Keratinocyte (primary cell): ENCODE measurements at regions not wholly inside any gene's neighbourhood (a gene's known extent, or its start where the extent isn't known, plus 50 kb on each side); places are given as distances from the start of the nearest gene placed in this dataset.

Source experiments
- DNase-seq: peaks from one replicate; pipeline ENCODE4 v3.0.0-alpha.2; 2011; ENCODE audit warnings: low read depth, missing footprints, low spot score
- FAIRE-seq: peaks from 2 replicates; lab custom pipeline; 2011; peaks lifted over from hg19 to GRCh38; lab: Jason Lieb, UNC
- H2AFZ ChIP-seq: 2 replicates; pipeline ENCODE4 v1.6.0; 2012; ENCODE audit warnings: low read length, control low read depth, inconsistent platforms; ENCODE audit not compliant: control insufficient read depth
- H3K27ac ChIP-seq: 2 replicates; pipeline ENCODE4 v1.5.1; 2011; ENCODE audit warnings: low read length; ENCODE audit not compliant: control insufficient read depth, insufficient read depth
- H3K27me3 ChIP-seq: 3 replicates; pipeline ENCODE4 v1.6.0; 2011; ENCODE audit warnings: low read length; ENCODE audit not compliant: control insufficient read depth, insufficient read depth; ENCODE audit errors: extremely low read depth
- H3K36me3 ChIP-seq, 2 experiments: 2 replicates in 1 of 2; 3 replicates in 1 of 2; pipeline ENCODE4 v1.5.1; 2011; ENCODE audit warnings: low read length in 2 of 2, mild to moderate bottlenecking in 1 of 2; ENCODE audit not compliant: control insufficient read depth in 2 of 2, insufficient read depth in 2 of 2; ENCODE audit errors: extremely low read depth in 1 of 2
- H3K4me1 ChIP-seq: 3 replicates; pipeline ENCODE4 v1.5.1; 2011; ENCODE audit warnings: low read length; ENCODE audit not compliant: control insufficient read depth, insufficient read depth; ENCODE audit errors: extremely low read depth
- H3K4me2 ChIP-seq: 3 replicates; pipeline ENCODE4 v1.6.0; 2011; ENCODE audit warnings: low read depth, low read length; ENCODE audit not compliant: control insufficient read depth, insufficient read depth; ENCODE audit errors: extremely low read depth
- H3K4me3 ChIP-seq, 3 experiments: fragments of 200-600 bp in 1 of 3; sonication (generic) in 1 of 3; 2 replicates in 2 of 3; 3 replicates in 1 of 3; pipeline ENCODE4 v1.5.1; 2011 to 2016; ENCODE audit warnings: low read length in 3 of 3, mild to moderate bottlenecking in 3 of 3, control low read depth in 2 of 3, inconsistent platforms in 1 of 3, low read depth in 1 of 3, mixed read lengths in 1 of 3, mixed run types in 1 of 3, moderate library complexity in 1 of 3; ENCODE audit not compliant: control insufficient read depth in 2 of 3, insufficient read depth in 2 of 3; ENCODE audit errors: extremely low read depth in 1 of 3
- H3K79me2 ChIP-seq: 2 replicates; pipeline ENCODE4 v1.6.0; 2012; ENCODE audit warnings: low read length; ENCODE audit not compliant: control insufficient read depth, insufficient read depth
- H3K9ac ChIP-seq: 3 replicates; pipeline ENCODE4 v1.6.0; 2011; ENCODE audit warnings: low read length; ENCODE audit not compliant: control insufficient read depth, insufficient read depth; ENCODE audit errors: extremely low read depth
- H3K9me1 ChIP-seq: 3 replicates; pipeline ENCODE4 v1.6.0; 2011; ENCODE audit warnings: low read length; ENCODE audit not compliant: control insufficient read depth, insufficient read depth; ENCODE audit errors: extremely low read depth
- H3K9me3 ChIP-seq: 2 replicates; pipeline ENCODE4 v1.5.1; 2012; ENCODE audit warnings: low read depth, low read length; ENCODE audit not compliant: control insufficient read depth
- H4K20me1 ChIP-seq: 3 replicates; pipeline ENCODE4 v1.6.0; 2011; ENCODE audit warnings: low read length; ENCODE audit not compliant: control insufficient read depth, insufficient read depth; ENCODE audit errors: extremely low read depth
- CTCF ChIP-seq, 3 experiments: IDR thresholded peaks in 1 of 3; conservative IDR thresholded peaks in 1 of 3; optimal IDR thresholded peaks in 1 of 3; 2 replicates in 2 of 3; 3 replicates in 1 of 3; pipeline versions ENCODE3 to v1.5.1; 2011; ENCODE audit warnings: low read length in 3 of 3, mild to moderate bottlenecking in 3 of 3, moderate library complexity in 2 of 3, control low read depth in 1 of 3, inconsistent platforms in 1 of 3; ENCODE audit not compliant: insufficient read depth in 2 of 3; ENCODE audit errors: extremely low read depth in 1 of 3
- EZH2 ChIP-seq: IDR thresholded peaks from one replicate; pipeline ENCODE4 v1.6.1; 2012; ENCODE audit warnings: inconsistent platforms, mild to moderate bottlenecking, low read length, moderate library complexity
- dilution Hi-C: fragments of 300-500 bp; cut with MboI; formaldehyde crosslinking; loops from one replicate; pipeline ENCODE4 v1.7.0; 2020; ENCODE audit warnings: low sequenced_read_pairs; ENCODE audit not compliant: extremely low pct_ligation_motif_present

GRCh38 chr13:65090186-65090585, 2139.9 kb downstream of the PCDH9 start:
- FAIRE-seq: no peak
- dilution Hi-C loops: no loop called here

DNA sequence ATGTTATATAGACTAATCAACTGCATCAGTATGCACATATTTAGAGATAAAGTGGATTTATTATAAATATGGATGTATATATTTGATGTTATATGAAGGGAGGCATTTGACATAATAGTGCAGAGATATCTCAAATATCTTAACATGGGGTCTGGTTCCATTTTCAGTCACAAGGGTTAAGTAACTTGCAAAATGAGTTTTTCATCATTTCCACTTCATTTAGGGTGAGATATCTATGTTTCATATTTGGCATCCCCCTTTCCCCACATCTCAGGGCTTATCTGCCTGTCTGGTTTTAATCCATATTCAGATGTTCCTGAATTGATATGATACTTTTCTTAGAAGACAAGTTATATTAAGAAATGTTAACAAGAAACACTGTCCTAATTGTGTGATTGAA, 2141.2 kb downstream of the PCDH9 start:
- Histone ChIP-seq H3K9me3 (no peaks in the 10 kb centered on the region), H3K4me1 (no peaks in the 10 kb centered on the region), H3K9me1 (no peaks in the 10 kb centered on the region), H3K4me3 (no peak overlapping the region), H2AFZ (no peak overlapping the region), H3K27me3 (no peaks in the 10 kb centered on the region), H3K79me2 (no peaks in the 10 kb centered on the region), H3K9ac (no peak overlapping the region), H3K36me3 (no peaks in the 10 kb centered on the region), H3K4me2 (no peak overlapping the region), H4K20me1 (no peaks in the 10 kb centered on the region), H3K27ac (no peak overlapping the region)
- DNase-seq (no peak), FAIRE-seq (no peak)
- TF ChIP-seq CTCF (optimal IDR thresholded peaks at IDR 0.05 in 1 of 3, IDR thresholded peaks at IDR 0.05 in 1 of 3, conservative IDR thresholded peaks at IDR 0.05 in 1 of 3; ENCODE audit: extremely low read depth in 1 of 3, insufficient read depth in 2 of 3, low read length in 3 of 3) (no peak), EZH2 (no peak)
- dilution Hi-C loops: no loop called here

More at GRCh38 chr13:65090186-65090585, 2139.9 kb downstream of the PCDH9 start:
- Histone ChIP-seq H3K27ac (no peak overlapping the region), H3K4me2 (no peak overlapping the region), H3K36me3 (no peaks in the 10 kb centered on the region), H3K4me3 (no peak overlapping the region), H3K9me1 (no peaks in the 10 kb centered on the region), H3K9me3 (no peaks in the 10 kb centered on the region), H3K79me2 (no peaks in the 10 kb centered on the region), H3K9ac (no peak overlapping the region), H3K27me3 (no peaks in the 10 kb centered on the region), H3K4me1 (no peaks in the 10 kb centered on the region), H4K20me1 (no peaks in the 10 kb centered on the region), H2AFZ (no peak overlapping the region)
- TF ChIP-seq EZH2 (no peak), CTCF (optimal IDR thresholded peaks at IDR 0.05 in 1 of 3, IDR thresholded peaks at IDR 0.05 in 1 of 3, conservative IDR thresholded peaks at IDR 0.05 in 1 of 3; ENCODE audit: extremely low read depth in 1 of 3, insufficient read depth in 2 of 3, low read length in 3 of 3) (no peak)
- no peak for DNase-seq
